Progenitor cell of endocrine pancreas (in vitro differentiated cells): ENCODE measurements at regions not wholly inside any gene's neighbourhood (a gene's known extent, or its start where the extent isn't known, plus 50 kb on each side); places are given as distances from the start of the nearest gene placed in this dataset.
"Not testable (repeated sequence)": the region's sequence is repeated elsewhere in the genome, so short reads cannot be mapped to it uniquely, and the experiment has no call there.

Source experiments
- DNase-seq: peaks from one replicate; pipeline ENCODE4 v3.0.0; 2021; ENCODE audit warnings: low spot score; ENCODE audit not compliant: unreplicated experiment
- H3K27ac Mint-ChIP-seq: 2 replicates; pipeline ENCODE4 v1.8.0; 2021; ENCODE audit warnings: mild to moderate bottlenecking, moderate library complexity, mixed read lengths
- H3K27me3 Mint-ChIP-seq: 2 replicates; pipeline ENCODE4 v1.8.0; 2021; ENCODE audit warnings: mixed read lengths
- H3K36me3 Mint-ChIP-seq: 2 replicates; pipeline ENCODE4 v1.8.0; 2022; ENCODE audit warnings: mixed read lengths; ENCODE audit not compliant: insufficient read depth
- H3K4me1 Mint-ChIP-seq: 2 replicates; pipeline ENCODE4 v1.8.0; 2021; ENCODE audit warnings: low read depth, mixed read lengths
- H3K4me3 Mint-ChIP-seq: 2 replicates; pipeline ENCODE4 v1.8.0; 2021; ENCODE audit warnings: low read depth, mild to moderate bottlenecking, moderate library complexity, mixed read lengths
- H3K9me3 Mint-ChIP-seq: 2 replicates; pipeline ENCODE4 v1.8.0; 2021; ENCODE audit warnings: low read depth, mixed read lengths
- CTCF ChIP-seq: fragments of 200-600 bp; sonication (generic); IDR thresholded peaks from one replicate; pipeline ENCODE4 v1.5.0; 2021; ENCODE audit warnings: antibody characterized with exemption, mild to moderate bottlenecking; ENCODE audit not compliant: unreplicated experiment

GRCh38 chr9:129414377-129414992 lies 206.4 kb downstream of the C9orf50 start:
- DNase-seq: peak; percentile 37
- peaks cover 6% of the 10 kb centered on the region for H3K9me3 Mint-ChIP-seq
- H3K36me3 Mint-ChIP-seq: peaks cover 2% of the 10 kb centered on the region
- TF ChIP-seq CTCF: no peak
- H3K27me3 Mint-ChIP-seq: peaks cover 11% of the 10 kb centered on the region
- peaks cover 21% of the 10 kb centered on the region for H3K4me1 Mint-ChIP-seq
- peak overlapping the region; percentile 58 for H3K4me3 Mint-ChIP-seq
- peak overlapping the region; percentile 96 for H3K27ac Mint-ChIP-seq

- peak; percentile 98 for DNase-seq
- H3K9me3 Mint-ChIP-seq: peaks cover 6% of the 10 kb centered on the region
- H3K36me3 Mint-ChIP-seq: peaks cover 2% of the 10 kb centered on the region
- H3K27me3 Mint-ChIP-seq: peaks cover 9% of the 10 kb centered on the region
- no peak for TF ChIP-seq CTCF
- peaks cover 22% of the 10 kb centered on the region for H3K4me1 Mint-ChIP-seq
- peak overlapping the region; percentile 68 for H3K4me3 Mint-ChIP-seq
- peak overlapping the region; percentile 96 for H3K27ac Mint-ChIP-seq
Measured at GRCh38 chr9:129413537-129414376, 207.1 kb downstream of the C9orf50 start.

GRCh38 chr9:129412814-129413536 lies 207.9 kb downstream of the C9orf50 start:
- peaks cover 30% of the 10 kb centered on the region for H3K4me1 Mint-ChIP-seq
- TF ChIP-seq CTCF: no peak
- no peak for DNase-seq
- H3K27me3 Mint-ChIP-seq: peaks cover 9% of the 10 kb centered on the region
- peak overlapping the region; percentile 98 for H3K27ac Mint-ChIP-seq
- H3K4me3 Mint-ChIP-seq: peak overlapping the region; percentile 68
- peaks cover 2% of the 10 kb centered on the region for H3K36me3 Mint-ChIP-seq
- peaks cover 6% of the 10 kb centered on the region for H3K9me3 Mint-ChIP-seq

- H3K9me3 Mint-ChIP-seq, H3K36me3 Mint-ChIP-seq, DNase-seq, H3K27me3 Mint-ChIP-seq: not testable (repeated sequence)
- peak overlapping the region; percentile 98 for H3K27ac Mint-ChIP-seq
- H3K4me3 Mint-ChIP-seq: peak overlapping the region; percentile 66
- peaks cover 34% of the 10 kb centered on the region for H3K4me1 Mint-ChIP-seq
Measured at GRCh38 chr9:129412176-129412813, 208.6 kb downstream of the C9orf50 start.

GRCh38 chr9:129411501-129412175 lies 209.3 kb downstream of the C9orf50 start:
- H3K27ac Mint-ChIP-seq: no peak overlapping the region
- peaks cover 6% of the 10 kb centered on the region for H3K9me3 Mint-ChIP-seq
- no peak for TF ChIP-seq CTCF
- H3K27me3 Mint-ChIP-seq: peaks cover 3% of the 10 kb centered on the region
- H3K36me3 Mint-ChIP-seq: peaks cover 2% of the 10 kb centered on the region
- H3K4me1 Mint-ChIP-seq: peaks cover 34% of the 10 kb centered on the region
- no peak for DNase-seq
- H3K4me3 Mint-ChIP-seq: no peak overlapping the region
